ENCODE measurements at regions not wholly inside any gene's neighbourhood (a gene's known extent, or its start where the extent isn't known, plus 50 kb on each side); places are given as distances from the start of the nearest gene placed in this dataset.

DNA sequence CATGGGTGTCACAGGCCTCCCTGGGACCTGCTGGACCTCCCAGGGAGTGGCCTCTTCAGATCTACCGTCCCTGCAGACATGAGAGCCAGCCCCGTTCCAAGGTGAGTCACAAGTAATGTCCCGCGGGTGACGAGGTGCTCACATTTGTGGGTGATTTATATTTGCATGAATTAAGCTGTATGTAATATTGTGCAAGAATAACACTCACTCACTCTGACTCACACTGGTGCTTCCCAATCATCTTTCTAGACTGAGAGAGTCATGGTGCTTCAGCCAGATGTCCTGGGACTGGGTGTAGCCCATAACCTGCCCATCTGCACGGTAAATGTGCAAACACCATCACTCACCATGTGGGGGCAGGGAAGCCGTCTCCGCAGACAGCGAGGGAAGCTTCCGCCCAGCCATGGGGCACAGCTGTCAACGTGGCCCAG, 347.5 kb upstream of the SALL3 start:
- TF ChIP-seq, protein P1, sequence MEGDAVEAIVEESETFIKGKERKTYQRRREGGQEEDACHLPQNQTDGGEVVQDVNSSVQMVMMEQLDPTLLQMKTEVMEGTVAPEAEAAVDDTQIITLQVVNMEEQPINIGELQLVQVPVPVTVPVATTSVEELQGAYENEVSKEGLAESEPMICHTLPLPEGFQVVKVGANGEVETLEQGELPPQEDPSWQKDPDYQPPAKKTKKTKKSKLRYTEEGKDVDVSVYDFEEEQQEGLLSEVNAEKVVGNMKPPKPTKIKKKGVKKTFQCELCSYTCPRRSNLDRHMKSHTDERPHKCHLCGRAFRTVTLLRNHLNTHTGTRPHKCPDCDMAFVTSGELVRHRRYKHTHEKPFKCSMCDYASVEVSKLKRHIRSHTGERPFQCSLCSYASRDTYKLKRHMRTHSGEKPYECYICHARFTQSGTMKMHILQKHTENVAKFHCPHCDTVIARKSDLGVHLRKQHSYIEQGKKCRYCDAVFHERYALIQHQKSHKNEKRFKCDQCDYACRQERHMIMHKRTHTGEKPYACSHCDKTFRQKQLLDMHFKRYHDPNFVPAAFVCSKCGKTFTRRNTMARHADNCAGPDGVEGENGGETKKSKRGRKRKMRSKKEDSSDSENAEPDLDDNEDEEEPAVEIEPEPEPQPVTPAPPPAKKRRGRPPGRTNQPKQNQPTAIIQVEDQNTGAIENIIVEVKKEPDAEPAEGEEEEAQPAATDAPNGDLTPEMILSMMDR (IDR thresholded peaks at IDR 0.05; ENCODE audit: borderline replicate concordance, extremely low read depth, low read length, poor library complexity, severe bottlenecking), result no peak
- no peak for TF ChIP-seq EZH2 (IDR thresholded peaks at IDR 0.05; ENCODE audit: borderline replicate concordance, low read depth, low read length, severe bottlenecking)

Measured in DND-41 (cell line).